ENCODE measurements at regions not wholly inside any gene's neighbourhood (a gene's known extent, or its start where the extent isn't known, plus 50 kb on each side); places are given as distances from the start of the nearest gene placed in this dataset.

DNA sequence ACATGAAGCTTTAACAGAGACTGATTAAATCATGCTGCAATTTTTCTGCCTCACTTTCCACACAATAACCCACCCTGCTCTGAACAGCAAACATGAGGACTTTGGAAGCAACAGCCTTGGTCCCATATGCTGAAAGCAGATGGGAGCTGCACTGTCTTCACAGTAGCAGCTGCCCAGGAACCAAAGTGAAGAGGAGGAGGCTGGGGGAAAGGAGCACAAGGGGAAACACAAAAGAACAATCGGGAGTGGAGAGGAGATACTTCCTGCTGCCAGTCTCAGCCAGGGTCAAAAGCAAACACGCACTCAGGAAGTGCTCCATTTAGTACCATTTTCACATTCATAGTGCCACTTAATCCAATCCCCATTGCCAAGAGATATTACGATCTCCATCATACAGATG is 183.3 kb upstream of the PUM3 start:
- Histone ChIP-seq H3K4me1 (ENCODE audit: insufficient read depth, low read length, poor library complexity, severe bottlenecking) (no peaks in the 10 kb centered on the region), H3K79me2 (ENCODE audit: insufficient read depth, low read length) (no peaks in the 10 kb centered on the region), H3F3A (ENCODE audit: low read depth) (no peaks in the 10 kb centered on the region), H3K9ac (ENCODE audit: low read depth, low read length, poor library complexity, severe bottlenecking) (no peak overlapping the region), H3K9me2 (replicated peaks; ENCODE audit: low read depth, low read length) (no peaks in the 10 kb centered on the region), H2AFZ (ENCODE audit: low read length) (no peak overlapping the region), H3K36me3 (ENCODE audit: insufficient read depth, low read length) (no peaks in the 10 kb centered on the region), H3K27me3 (ENCODE audit: insufficient read depth, low read length, poor library complexity, severe bottlenecking) (no peaks in the 10 kb centered on the region), H3K9me3 (ENCODE audit: insufficient read depth, low read depth, low read length) (no peaks in the 10 kb centered on the region), H3K4me3 (ENCODE audit: low read length, poor library complexity, severe bottlenecking) (no peak overlapping the region), H4K20me1 (ENCODE audit: insufficient read depth, low read length, poor library complexity, severe bottlenecking) (no peaks in the 10 kb centered on the region), H3K4me2 (ENCODE audit: low read depth, low read length, poor library complexity, severe bottlenecking) (no peak overlapping the region)
- TF ChIP-seq EZH2phosphoT487 (IDR thresholded peaks at IDR 0.05; ENCODE audit: borderline replicate concordance): no peak
- TF ChIP-seq, protein P1, sequence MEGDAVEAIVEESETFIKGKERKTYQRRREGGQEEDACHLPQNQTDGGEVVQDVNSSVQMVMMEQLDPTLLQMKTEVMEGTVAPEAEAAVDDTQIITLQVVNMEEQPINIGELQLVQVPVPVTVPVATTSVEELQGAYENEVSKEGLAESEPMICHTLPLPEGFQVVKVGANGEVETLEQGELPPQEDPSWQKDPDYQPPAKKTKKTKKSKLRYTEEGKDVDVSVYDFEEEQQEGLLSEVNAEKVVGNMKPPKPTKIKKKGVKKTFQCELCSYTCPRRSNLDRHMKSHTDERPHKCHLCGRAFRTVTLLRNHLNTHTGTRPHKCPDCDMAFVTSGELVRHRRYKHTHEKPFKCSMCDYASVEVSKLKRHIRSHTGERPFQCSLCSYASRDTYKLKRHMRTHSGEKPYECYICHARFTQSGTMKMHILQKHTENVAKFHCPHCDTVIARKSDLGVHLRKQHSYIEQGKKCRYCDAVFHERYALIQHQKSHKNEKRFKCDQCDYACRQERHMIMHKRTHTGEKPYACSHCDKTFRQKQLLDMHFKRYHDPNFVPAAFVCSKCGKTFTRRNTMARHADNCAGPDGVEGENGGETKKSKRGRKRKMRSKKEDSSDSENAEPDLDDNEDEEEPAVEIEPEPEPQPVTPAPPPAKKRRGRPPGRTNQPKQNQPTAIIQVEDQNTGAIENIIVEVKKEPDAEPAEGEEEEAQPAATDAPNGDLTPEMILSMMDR (conservative IDR thresholded peaks at IDR 0.05; ENCODE audit: low read length): no peak

DNA sequence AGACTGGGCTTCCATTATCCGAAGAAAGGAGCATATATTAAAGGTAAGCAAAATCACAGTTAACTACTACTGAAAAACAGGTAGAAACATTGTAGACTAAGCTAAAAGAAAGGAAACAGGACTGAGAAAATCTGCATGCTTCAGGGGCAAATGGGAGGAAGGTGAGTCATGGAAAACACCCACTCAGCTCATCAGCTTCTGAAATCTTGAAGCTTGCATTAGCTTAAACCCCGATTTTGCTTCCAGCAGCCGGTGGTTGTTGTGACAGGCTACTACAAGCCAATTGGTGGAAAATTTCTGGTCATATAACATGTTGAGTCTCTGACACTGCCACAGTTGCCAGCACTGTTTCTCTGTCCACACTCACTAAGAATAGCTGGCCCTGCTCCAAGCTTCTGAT is 179.6 kb upstream of the PUM3 start:
- H3K9me3 ChIP-seq (ENCODE audit: insufficient read depth, low read depth, low read length): no peaks in the 10 kb centered on the region
- no peaks in the 10 kb centered on the region for H3K36me3 ChIP-seq (ENCODE audit: insufficient read depth, low read length)
- no peaks in the 10 kb centered on the region for H3K9me2 ChIP-seq (replicated peaks; ENCODE audit: low read depth, low read length)
- no peaks in the 10 kb centered on the region for H3K79me2 ChIP-seq (ENCODE audit: insufficient read depth, low read length)
- TF ChIP-seq, protein P1 (conservative IDR thresholded peaks at IDR 0.05; ENCODE audit: low read length): no peak
- TF ChIP-seq EZH2phosphoT487 (IDR thresholded peaks at IDR 0.05; ENCODE audit: borderline replicate concordance): no peak
- H3K4me3 ChIP-seq (ENCODE audit: low read length, poor library complexity, severe bottlenecking): no peak overlapping the region
- no peak overlapping the region for H3K4me2 ChIP-seq (ENCODE audit: low read depth, low read length, poor library complexity, severe bottlenecking)
- H4K20me1 ChIP-seq (ENCODE audit: insufficient read depth, low read length, poor library complexity, severe bottlenecking): no peaks in the 10 kb centered on the region
- no peak overlapping the region for H3K9ac ChIP-seq (ENCODE audit: low read depth, low read length, poor library complexity, severe bottlenecking)
- H3F3A ChIP-seq (ENCODE audit: low read depth): no peaks in the 10 kb centered on the region
- H2AFZ ChIP-seq (ENCODE audit: low read length): no peak overlapping the region
- no peaks in the 10 kb centered on the region for H3K4me1 ChIP-seq (ENCODE audit: insufficient read depth, low read length, poor library complexity, severe bottlenecking)
- no peaks in the 10 kb centered on the region for H3K27me3 ChIP-seq (ENCODE audit: insufficient read depth, low read length, poor library complexity, severe bottlenecking)

DNA sequence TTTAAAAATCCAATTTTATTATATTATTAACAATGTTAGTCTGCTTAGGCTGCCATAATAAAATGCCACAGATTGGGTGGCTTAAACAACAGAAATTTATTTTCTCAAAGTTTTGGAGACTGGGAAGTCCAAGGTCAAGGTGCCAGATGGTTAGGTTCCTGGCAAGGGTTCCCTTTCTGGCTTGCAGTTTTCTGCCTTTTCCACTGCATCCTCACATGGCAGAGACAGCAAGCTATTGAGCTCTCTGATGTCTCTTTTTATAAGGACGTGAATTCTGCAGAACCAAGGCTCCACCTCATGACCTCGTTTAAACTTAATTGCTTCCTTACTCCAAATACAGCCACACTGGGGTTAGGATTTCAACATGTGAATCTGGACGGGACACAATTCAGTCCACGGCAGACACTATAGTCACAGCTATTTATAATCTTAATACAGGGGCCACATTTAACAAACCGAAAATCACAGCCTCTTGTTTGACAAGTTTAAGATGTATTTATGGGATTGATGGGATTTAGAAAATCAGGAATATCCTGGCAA is 174.9 kb upstream of the PUM3 start:
- no peaks in the 10 kb centered on the region for H3F3A ChIP-seq (ENCODE audit: low read depth)
- no peak overlapping the region for H3K4me3 ChIP-seq (ENCODE audit: low read length, poor library complexity, severe bottlenecking)
- TF ChIP-seq EZH2phosphoT487 (IDR thresholded peaks at IDR 0.05; ENCODE audit: borderline replicate concordance): no peak
- TF ChIP-seq, protein P1 (conservative IDR thresholded peaks at IDR 0.05; ENCODE audit: low read length): no peak
- H3K36me3 ChIP-seq (ENCODE audit: insufficient read depth, low read length): no peaks in the 10 kb centered on the region
- H3K4me1 ChIP-seq (ENCODE audit: insufficient read depth, low read length, poor library complexity, severe bottlenecking): no peaks in the 10 kb centered on the region
- H4K20me1 ChIP-seq (ENCODE audit: insufficient read depth, low read length, poor library complexity, severe bottlenecking): no peaks in the 10 kb centered on the region
- H3K4me2 ChIP-seq (ENCODE audit: low read depth, low read length, poor library complexity, severe bottlenecking): no peak overlapping the region
- no peaks in the 10 kb centered on the region for H3K27me3 ChIP-seq (ENCODE audit: insufficient read depth, low read length, poor library complexity, severe bottlenecking)
- H3K9me2 ChIP-seq (replicated peaks; ENCODE audit: low read depth, low read length): no peaks in the 10 kb centered on the region
- H3K9ac ChIP-seq (ENCODE audit: low read depth, low read length, poor library complexity, severe bottlenecking): no peak overlapping the region
- H3K9me3 ChIP-seq (ENCODE audit: insufficient read depth, low read depth, low read length): no peaks in the 10 kb centered on the region
- no peaks in the 10 kb centered on the region for H3K79me2 ChIP-seq (ENCODE audit: insufficient read depth, low read length)
- H2AFZ ChIP-seq (ENCODE audit: low read length): no peak overlapping the region

Measured in Loucy (cell line).